K562 (cell line): ENCODE measurements at regions not wholly inside any gene's neighbourhood (a gene's known extent, or its start where the extent isn't known, plus 50 kb on each side); places are given as distances from the start of the nearest gene placed in this dataset.

Experiments used
- ATAC-seq: fragments of 200-7000 bp; cut with Tn5 transposase; 3 replicates; pipeline ENCODE4 v1.9.1; 2020; ENCODE audit warnings: moderate library complexity
- BruUV-seq: library from RNA; stranded (reverse); fragments of 400-500 nt; replicated peaks from 2 replicates; lab custom pipeline; 2021; lab: Mats Ljungman, UMichigan
- CTCF ChIA-PET: fragments of 300-600 bp; formaldehyde crosslinking; extraction: SDS; loops from one replicate; lab custom pipeline; 2021; ENCODE audit warnings: low intra/inter-chr PET ratio; lab: Yijun Ruan, JAX
- POLR2A ChIA-PET: fragments of 300-600, 350-650 bp; sonication (Branson Sonifier 250); formaldehyde crosslinking; extraction: SDS; loops from one replicate; lab custom pipeline; 2021; ENCODE audit warnings: antibody characterized with exemption, inconsistent platforms; lab: Yijun Ruan, JAX
- DNase-seq, 4 experiments: peaks; one replicate each; pipeline versions ENCODE4 v3.0.0 to v3.0.0-alpha.2; 2011 to 2018; ENCODE audit warnings: low spot score in 3 of 4, mixed read lengths in 3 of 4; ENCODE audit errors: extremely low read depth in 1 of 4
- FAIRE-seq: peaks from 2 replicates; lab custom pipeline; 2011; peaks lifted over from hg19 to GRCh38; lab: Jason Lieb, UNC
- H2AFZ ChIP-seq: 2 replicates; pipeline ENCODE4 v1.6.0; 2011; ENCODE audit warnings: low read depth, low read length, control low read depth, inconsistent platforms
- H3K27ac ChIP-seq: fragments of 200-600 bp; 3 replicates; pipeline ENCODE4 v1.8.0; 2011; ENCODE audit warnings: low read depth, mild to moderate bottlenecking, control low read depth, inconsistent platforms, low read length, moderate library complexity, mixed read lengths; ENCODE audit errors: extremely low read depth
- H3K27me3 ChIP-seq, 2 experiments: fragments of 300-600 bp in 1 of 2; 2 replicates in 1 of 2; 3 replicates in 1 of 2; pipeline versions ENCODE4 v1.6.0 to v1.8.0; 2011; ENCODE audit warnings: inconsistent platforms in 2 of 2, low read length in 2 of 2, mild to moderate bottlenecking in 1 of 2, mixed read lengths in 1 of 2, moderate library complexity in 1 of 2; ENCODE audit not compliant: control insufficient read depth in 2 of 2, insufficient read depth in 2 of 2
- H3K36me3 ChIP-seq: fragments of 300-600 bp; 3 replicates; pipeline ENCODE4 v1.8.0; 2011; ENCODE audit warnings: mild to moderate bottlenecking, low read length, inconsistent platforms; ENCODE audit not compliant: control insufficient read depth, insufficient read depth
- H3K4me1 ChIP-seq, 2 experiments: fragments of 200-600 bp in 1 of 2; replicated peaks in 1 of 2; 2 replicates in 1 of 2; 3 replicates in 1 of 2; pipeline versions ENCODE4 v1.5.1 to v1.8.0; 2011; ENCODE audit warnings: inconsistent platforms in 2 of 2, low read length in 2 of 2, mild to moderate bottlenecking in 1 of 2, mixed read lengths in 1 of 2, moderate library complexity in 1 of 2; ENCODE audit not compliant: control insufficient read depth in 2 of 2, insufficient read depth in 2 of 2
- H3K4me2 ChIP-seq: 2 replicates; pipeline ENCODE4 v1.6.1; 2011; ENCODE audit warnings: low read length, control low read depth, inconsistent platforms, mixed read lengths; ENCODE audit not compliant: insufficient read depth
- H3K4me3 ChIP-seq: fragments of 200-600 bp; sonication (generic), shearing (Covaris generic); 2 replicates; pipeline ENCODE4 v1.5.1; 2016; ENCODE audit warnings: control low read depth, inconsistent platforms
- H3K79me2 ChIP-seq: fragments of 200-600 bp; 3 replicates; pipeline ENCODE4 v1.8.0; 2011; ENCODE audit warnings: low read length, inconsistent platforms; ENCODE audit not compliant: control insufficient read depth, insufficient read depth
- H3K9ac ChIP-seq, 2 experiments: 2 replicates each; pipeline versions ENCODE4 v1.6.0 to v1.6.1; 2011; ENCODE audit warnings: low read depth in 2 of 2, low read length in 2 of 2, control low read depth in 1 of 2, inconsistent platforms in 1 of 2, mild to moderate bottlenecking in 1 of 2, mixed read lengths in 1 of 2; ENCODE audit not compliant: insufficient read depth in 1 of 2
- H3K9me1 ChIP-seq: one replicate; pipeline ENCODE4 v1.6.0; 2011; ENCODE audit warnings: inconsistent platforms, mild to moderate bottlenecking, low read length, moderate library complexity; ENCODE audit not compliant: control insufficient read depth, insufficient read depth
- H3K9me3 ChIP-seq: replicated peaks from 2 replicates; pipeline ENCODE4 v1.5.1; 2011; ENCODE audit warnings: low read depth, low read length, inconsistent platforms; ENCODE audit not compliant: control insufficient read depth, insufficient read depth
- H4K20me1 ChIP-seq: replicated peaks from 2 replicates; pipeline ENCODE4 v1.6.1; 2011; ENCODE audit warnings: low read length, inconsistent platforms, mixed read lengths; ENCODE audit not compliant: control insufficient read depth, insufficient read depth
- BCOR ChIP-seq: fragments of 450-650 bp; IDR thresholded peaks from 2 replicates; pipeline ENCODE4 v1.6.1; 2016
- CCAR2 ChIP-seq: fragments of 200-400 bp; formaldehyde crosslinking; IDR thresholded peaks from 2 replicates; pipeline ENCODE4 v1.6.1; 2017; ENCODE audit warnings: mild to moderate bottlenecking, low read depth, low read length
- CREB3 ChIP-seq: fragments of 450-650 bp; conservative IDR thresholded peaks from 2 replicates; pipeline ENCODE4 v1.6.1; 2016; ENCODE audit warnings: missing genetic modification characterization, low read depth, mild to moderate bottlenecking, missing compliant biosample characterization, moderate library complexity
- CREBBP ChIP-seq: IDR thresholded peaks from one replicate; pipeline ENCODE4 v1.6.1; 2012; ENCODE audit warnings: low read depth, mild to moderate bottlenecking, control low read depth, inconsistent platforms, low read length
- EHMT2 ChIP-seq: fragments of 450-650 bp; IDR thresholded peaks from 2 replicates; pipeline ENCODE4 v1.6.1; 2018; ENCODE audit warnings: antibody characterized with exemption
- EZH2 ChIP-seq: IDR thresholded peaks from 2 replicates; pipeline ENCODE4 v1.6.1; 2012; ENCODE audit warnings: low read depth, mild to moderate bottlenecking, inconsistent platforms, low read length, borderline replicate concordance
- GATA2 ChIP-seq: sonication (generic); formaldehyde crosslinking; IDR thresholded peaks from 2 replicates; pipeline ENCODE4 v1.4.0; 2020; ENCODE audit warnings: mild to moderate bottlenecking, missing genetic modification reagents
- HOXB6 ChIP-seq: fragments of 250-450 bp; sonication (Bioruptor Pico); IDR thresholded peaks from 2 replicates; pipeline ENCODE4 v1.5.1; 2022; ENCODE audit warnings: mild to moderate bottlenecking, borderline replicate concordance
- NCOR1 ChIP-seq: fragments of 450-650 bp; IDR thresholded peaks from 2 replicates; pipeline ENCODE4 v1.6.1; 2016; ENCODE audit warnings: mild to moderate bottlenecking, moderate library complexity
- POLR2AphosphoS5 ChIP-seq: IDR thresholded peaks from 2 replicates; pipeline ENCODE4 v1.6.1; 2011; ENCODE audit warnings: mild to moderate bottlenecking, low read depth, low read length, moderate library complexity; ENCODE audit not compliant: control insufficient read depth, insufficient read depth
- RFX5 ChIP-seq: IDR thresholded peaks from 2 replicates; pipeline ENCODE4 v1.6.1; 2011; ENCODE audit warnings: low read depth, mild to moderate bottlenecking, improper control_type of control experiment, low read length
- RNF2 ChIP-seq: sonication (generic); IDR thresholded peaks from 2 replicates; pipeline ENCODE4 v1.6.1; 2016
- SIN3A ChIP-seq, 2 experiments: fragments of 150-350 bp in 1 of 2; IDR thresholded peaks; 2 replicates each; pipeline ENCODE4 v1.6.1; 2011 to 2016; ENCODE audit warnings: borderline replicate concordance in 2 of 2, low read depth in 2 of 2, low read length in 2 of 2, mild to moderate bottlenecking in 2 of 2, moderate library complexity in 2 of 2; ENCODE audit not compliant: control insufficient read depth in 1 of 2
- SLC30A9 ChIP-seq: fragments of 250-450 bp; sonication (Bioruptor Pico); IDR thresholded peaks from 2 replicates; pipeline ENCODE4 v1.8.0; 2022; ENCODE audit warnings: mild to moderate bottlenecking, moderate library complexity
- SRSF1 ChIP-seq: fragments of 200-400 bp; formaldehyde crosslinking; IDR thresholded peaks from 2 replicates; pipeline ENCODE4 v1.6.1; 2017; ENCODE audit warnings: mild to moderate bottlenecking, low read depth, low read length, moderate library complexity
- TAF9B ChIP-seq: fragments of 450-650 bp; IDR thresholded peaks from 2 replicates; pipeline ENCODE4 v1.6.1; 2018; ENCODE audit warnings: mild to moderate bottlenecking; ENCODE audit not compliant: partially characterized antibody
- ZNF518B ChIP-seq: fragments of 250-450 bp; sonication (Bioruptor Pico); IDR thresholded peaks from 2 replicates; pipeline ENCODE4 v1.5.0; 2021; ENCODE audit warnings: mild to moderate bottlenecking, moderate library complexity
- ZNF778 ChIP-seq: fragments of 450-650 bp; formaldehyde crosslinking; IDR thresholded peaks from 2 replicates; pipeline ENCODE4 v1.4.0; 2020; ENCODE audit warnings: mild to moderate bottlenecking, moderate library complexity
- WGBS: fragments of 100-300 bp; shearing (Covaris generic); methylation state at CpG from one replicate; pipeline ENCODE4 v1.1.6; 2016; ENCODE audit warnings: low coverage, mixed read lengths; ENCODE audit not compliant: insufficient coverage; ENCODE audit errors: missing lambda C conversion rate; 5-methylcytosine and 5-hydroxymethylcytosine counted together
- in situ Hi-C: fragments of 300-500 bp; cut with MboI; formaldehyde crosslinking; loops from 4 replicates; pipeline ENCODE4 v1.15.0; 2018; ENCODE audit warnings: inconsistent platforms, mixed read lengths
- intact Hi-C: fragments of 100-400 bp; cut with micrococcal nuclease; formaldehyde crosslinking; loops from 2 replicates; pipeline ENCODE4 v1.14.2; 2022

DNA sequence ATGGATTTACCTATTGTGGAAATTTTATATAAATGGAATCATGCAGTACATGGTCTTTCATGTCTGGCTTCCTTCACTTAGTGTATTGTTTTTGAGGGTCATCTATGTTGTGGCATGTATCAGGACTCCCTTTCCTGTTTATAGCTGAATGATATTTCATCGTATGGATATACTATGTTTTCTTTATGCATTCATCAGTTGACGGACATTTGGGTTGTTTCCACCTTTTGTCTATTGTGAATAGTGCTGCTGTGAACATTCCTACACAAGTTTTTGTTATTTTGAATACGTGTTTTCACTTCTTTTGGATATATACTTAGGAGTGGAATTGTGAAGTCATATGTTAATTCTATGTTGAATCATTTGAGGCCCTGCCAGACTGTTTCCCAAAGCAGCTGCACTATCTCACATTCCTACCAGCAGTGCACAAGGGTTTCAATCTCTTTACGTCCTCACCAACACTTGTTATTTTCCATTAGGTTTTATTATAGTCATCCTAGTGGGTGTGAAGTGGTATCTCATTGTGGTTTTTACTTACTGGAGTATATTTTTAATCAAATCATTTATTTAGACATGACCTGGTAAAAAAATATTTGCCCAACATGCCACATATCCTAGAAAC is 262.7 kb downstream of the DLEU7 start (continued):
- TF ChIP-seq SRSF1 (no peak), NCOR1 (no peak), SLC30A9 (CRISPR knock-in tag) (no peak), HOXB6 (CRISPR knock-in tag) (no peak), TAF9B (no peak), RFX5 (no peak)

DNA sequence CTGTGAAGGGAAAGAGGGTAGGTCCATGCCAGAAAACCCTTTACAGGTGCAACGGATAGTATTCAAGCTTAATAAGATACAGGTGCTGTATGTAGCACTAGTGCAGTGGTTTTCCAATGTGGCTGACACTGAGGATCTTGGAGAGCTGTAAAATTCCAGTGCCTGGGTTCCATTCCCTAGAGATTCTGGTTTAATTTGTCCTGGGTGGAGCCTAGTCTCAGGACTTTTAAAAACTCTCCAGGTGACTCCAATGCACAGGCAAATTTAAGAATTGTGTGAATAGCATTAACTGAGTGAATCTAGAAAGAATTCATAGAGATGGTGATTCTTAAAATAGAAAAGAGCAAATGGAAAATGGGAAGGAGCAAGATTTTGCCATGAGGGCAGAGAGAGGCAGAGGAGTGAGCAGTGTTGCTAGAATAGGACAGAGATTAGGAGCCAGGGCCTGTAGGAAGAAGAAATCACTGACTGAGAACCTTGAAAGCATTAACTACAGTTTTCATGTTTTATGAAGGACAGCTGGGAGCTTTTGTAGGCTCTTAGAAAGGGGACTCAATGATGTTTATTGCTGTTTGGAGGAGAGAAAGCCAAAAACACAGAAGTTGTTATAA is 261.8 kb downstream of the DLEU7 start:
- Histone ChIP-seq H3K36me3 (no peaks in the 10 kb centered on the region), H3K27me3 (no peaks in the 10 kb centered on the region), H2AFZ (no peak overlapping the region), H3K27ac (no peak overlapping the region), H3K4me3 (no peak overlapping the region), H3K4me2 (no peak overlapping the region), H3K4me1 (no peaks in the 10 kb centered on the region), H3K9ac (no peak overlapping the region), H3K9me3 (no peaks in the 10 kb centered on the region), H3K9me1 (no peaks in the 10 kb centered on the region), H3K79me2 (no peaks in the 10 kb centered on the region), H4K20me1 (no peaks in the 10 kb centered on the region)
- ChIA-PET POLR2A (no interaction called here), CTCF (no interaction called here)
- DNase-seq (no peak), ATAC-seq (no peak), FAIRE-seq (no peak)
- in situ Hi-C loops: no loop called here
- BruUV-seq: no TSS peak
- intact Hi-C loops: no loop called here
- WGBS: 18% methylated on average over 1 of the region's 1 CpG
- TF ChIP-seq GATA2 (no peak), BCOR (no peak), CCAR2 (no peak), CREBBP (no peak), SIN3A (IDR thresholded peaks at IDR 0.05; ENCODE audit: borderline replicate concordance in 2 of 2, control insufficient read depth in 1 of 2, low read depth in 2 of 2, low read length in 2 of 2) (no peak), POLR2AphosphoS5 (no peak), RNF2 (no peak), EHMT2 (no peak), CREB3 (tag) (no peak), ZNF778 (CRISPR knock-in tag) (no peak), EZH2 (no peak), ZNF518B (CRISPR knock-in tag) (no peak)
